VCaP (cell line): ENCODE measurements at regions not wholly inside any gene's neighbourhood (a gene's known extent, or its start where the extent isn't known, plus 50 kb on each side); places are given as distances from the start of the nearest gene placed in this dataset.

Experiments
- H3K27ac ChIP-seq: fragments of 450-650 bp; 2 replicates; pipeline ENCODE4 v1.5.1; 2017
- CTCF ChIP-seq: fragments of 450-650 bp; conservative IDR thresholded peaks from 2 replicates; pipeline ENCODE4 v1.5.1; 2017; ENCODE audit warnings: mild to moderate bottlenecking, moderate library complexity

GRCh38 chr3:59422312-59422711 is 372.5 kb upstream of the CFAP20DC start:
- H3K27ac ChIP-seq, result no peak overlapping the region
- TF ChIP-seq CTCF, result no peak

GRCh38 chr3:59418836-59419235 is 369.0 kb upstream of the CFAP20DC start:
- TF ChIP-seq CTCF, result no peak
- H3K27ac ChIP-seq, result no peak overlapping the region

DNA sequence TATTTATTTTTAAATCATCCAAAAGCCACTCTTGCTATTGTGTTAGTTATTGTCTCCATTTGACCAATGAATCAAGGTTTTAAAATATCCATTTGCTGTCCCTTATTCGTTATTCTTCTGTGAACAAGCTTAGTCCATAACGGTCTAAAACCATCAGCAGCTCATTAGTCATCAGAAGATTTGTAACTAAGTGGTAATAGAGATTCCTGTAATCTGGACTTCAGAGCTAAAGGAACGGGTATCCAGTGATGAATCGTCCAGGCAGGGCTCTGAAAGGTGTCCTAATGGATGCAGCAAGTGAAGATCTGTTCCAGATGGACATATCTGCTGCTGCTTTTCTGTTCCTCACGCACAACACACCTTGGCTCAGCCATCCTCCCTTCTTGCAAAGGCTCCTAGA is 362.7 kb upstream of the CFAP20DC start:
- TF ChIP-seq CTCF, result no peak
- no peak overlapping the region for H3K27ac ChIP-seq

GRCh38 chr3:59411694-59412093 is 361.9 kb upstream of the CFAP20DC start:
- no peak for TF ChIP-seq CTCF
- no peak overlapping the region for H3K27ac ChIP-seq

GRCh38 chr3:59411186-59411585 is 361.4 kb upstream of the CFAP20DC start:
- H3K27ac ChIP-seq, result no peak overlapping the region
- TF ChIP-seq CTCF, result no peak

DNA sequence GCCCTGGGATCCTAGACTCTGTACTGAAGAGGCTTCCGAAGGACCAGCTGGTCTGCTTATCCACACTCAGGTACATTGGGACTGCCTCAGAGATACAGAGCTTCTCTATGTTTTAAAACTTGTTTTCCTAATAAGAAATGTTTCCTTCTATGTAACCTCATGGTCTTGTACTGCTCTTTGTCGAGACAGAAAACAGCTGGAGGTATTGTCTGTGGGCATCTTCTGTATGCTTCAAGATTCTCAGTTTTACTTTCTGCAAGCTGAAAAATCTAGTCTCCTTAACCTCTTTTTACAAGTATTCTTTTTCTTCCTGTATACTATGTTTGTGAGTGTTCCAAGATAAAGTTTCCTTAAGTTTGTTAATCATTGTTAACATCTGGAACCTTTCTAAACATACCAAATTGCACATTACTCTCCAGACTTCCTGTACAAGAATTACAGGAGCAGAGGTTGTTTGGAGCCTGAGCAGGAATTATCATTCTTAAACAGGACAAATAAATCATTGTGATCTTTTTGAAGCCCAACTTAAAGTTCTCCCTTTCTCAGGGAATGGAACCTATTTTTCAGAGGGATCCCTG is 358.3 kb upstream of the CFAP20DC start:
- TF ChIP-seq CTCF, result no peak
- H3K27ac ChIP-seq, result peak overlapping the region; percentile 54

- no peak for TF ChIP-seq CTCF
- H3K27ac ChIP-seq, result peak overlapping the region; percentile 54
Observed at GRCh38 chr3:59407425-59407824, 357.6 kb upstream of the CFAP20DC start.
